ENCODE measurements at regions not wholly inside any gene's neighbourhood (a gene's known extent, or its start where the extent isn't known, plus 50 kb on each side); places are given as distances from the start of the nearest gene placed in this dataset.

DNA sequence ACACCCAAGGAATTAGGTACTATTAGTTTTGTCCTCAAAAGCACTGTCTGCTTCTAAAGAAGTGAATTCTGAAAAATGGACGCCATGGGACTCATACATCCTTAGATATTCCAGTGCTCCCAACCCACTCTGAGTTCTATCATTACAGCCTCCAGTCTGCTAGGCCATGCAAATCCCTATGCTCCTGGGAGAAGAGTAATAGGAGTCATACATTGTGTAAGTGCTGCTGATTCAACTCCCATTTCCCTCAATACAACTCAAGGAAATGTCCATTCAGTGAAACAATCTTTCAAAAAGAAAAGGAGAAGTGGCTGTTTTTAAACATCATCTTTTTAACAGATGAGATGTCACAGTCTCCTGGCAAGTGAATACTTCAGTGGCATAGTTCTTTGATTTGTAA is 590.2 kb upstream of the LRRC4C start:
- DNase-seq, result peak; percentile 25

DNA sequence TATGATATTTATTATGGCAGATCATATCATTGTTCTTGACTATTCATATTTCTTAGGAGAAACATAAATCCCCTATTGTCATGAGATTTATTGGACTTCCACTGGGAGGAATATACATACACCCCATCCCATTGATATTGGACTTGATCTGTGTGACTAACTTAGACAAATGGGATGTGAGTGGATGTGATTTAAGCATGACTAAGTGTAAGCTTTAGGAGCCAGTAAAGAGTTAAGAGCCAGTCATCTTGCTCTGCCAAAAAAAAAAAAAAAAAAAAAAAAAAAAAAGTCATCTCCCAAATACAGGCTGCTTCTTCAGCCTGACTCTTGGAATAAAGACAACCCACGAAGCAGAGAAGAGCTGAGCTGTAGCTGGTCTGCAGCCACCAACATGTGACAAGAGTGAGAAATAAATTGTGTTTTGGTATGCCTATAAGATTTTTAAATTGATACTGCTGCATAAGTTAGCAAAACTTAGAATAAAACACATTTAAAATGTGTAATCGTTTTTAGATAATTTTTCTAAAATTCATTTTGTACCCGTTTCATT is 595.0 kb upstream of the LRRC4C start:
- peak; percentile 50 for DNase-seq

DNA sequence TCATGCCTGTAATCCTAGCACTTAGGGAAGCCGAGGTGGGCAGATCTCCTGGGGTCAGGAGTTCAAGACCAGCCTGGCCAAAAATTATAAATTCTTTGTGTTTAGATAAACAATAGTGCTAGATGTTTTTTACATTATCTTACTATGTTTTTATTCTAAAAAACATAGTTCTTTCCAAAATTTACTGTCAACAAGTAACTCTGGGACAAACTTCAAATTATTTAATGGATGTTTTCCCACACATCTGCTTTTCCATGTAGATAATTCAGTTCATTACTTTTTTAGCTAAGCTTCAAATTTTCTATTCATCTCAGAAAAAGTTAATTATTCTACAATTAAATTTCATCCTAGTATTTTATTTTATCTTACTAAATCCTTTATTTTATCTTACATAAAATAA is 596.2 kb upstream of the LRRC4C start:
- DNase-seq, result no peak

DNA sequence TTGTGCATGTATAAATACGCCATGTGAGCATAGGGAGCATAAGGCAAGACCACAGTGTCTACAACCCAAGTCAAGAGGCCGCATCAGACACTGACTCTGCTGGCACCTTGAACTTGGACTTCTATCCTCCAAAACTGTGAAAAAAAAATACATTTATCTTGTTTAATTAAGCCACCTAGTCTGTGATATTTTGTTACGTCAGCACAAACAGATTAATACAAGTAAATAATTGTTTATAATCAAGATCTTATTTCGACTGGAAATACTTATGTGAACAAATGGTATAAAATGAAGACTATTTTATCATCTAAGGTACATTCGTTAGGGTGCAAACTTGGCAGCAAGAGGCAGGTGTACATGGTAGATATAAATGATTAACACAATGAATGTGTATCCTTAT is 599.3 kb upstream of the LRRC4C start:
- no peak for DNase-seq

DNA sequence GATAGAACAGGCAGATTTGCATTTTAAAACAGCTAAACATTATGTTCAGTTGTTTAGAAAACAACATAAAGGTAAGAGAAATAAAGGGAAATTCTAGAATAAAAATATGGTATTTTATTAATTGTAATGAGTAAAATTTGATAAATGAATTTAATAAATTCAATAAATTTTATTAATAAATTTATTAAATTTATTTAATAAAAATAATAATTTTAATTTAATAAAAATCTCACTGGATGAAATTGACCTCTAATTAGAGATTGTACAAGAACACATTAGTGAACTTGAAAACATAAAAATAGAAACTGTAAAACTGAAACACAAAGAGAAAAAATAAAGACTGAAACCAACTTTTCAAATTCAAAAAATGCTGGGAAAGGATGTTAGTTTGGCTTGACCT is 605.7 kb upstream of the LRRC4C start:
- DNase-seq, result no peak

DNA sequence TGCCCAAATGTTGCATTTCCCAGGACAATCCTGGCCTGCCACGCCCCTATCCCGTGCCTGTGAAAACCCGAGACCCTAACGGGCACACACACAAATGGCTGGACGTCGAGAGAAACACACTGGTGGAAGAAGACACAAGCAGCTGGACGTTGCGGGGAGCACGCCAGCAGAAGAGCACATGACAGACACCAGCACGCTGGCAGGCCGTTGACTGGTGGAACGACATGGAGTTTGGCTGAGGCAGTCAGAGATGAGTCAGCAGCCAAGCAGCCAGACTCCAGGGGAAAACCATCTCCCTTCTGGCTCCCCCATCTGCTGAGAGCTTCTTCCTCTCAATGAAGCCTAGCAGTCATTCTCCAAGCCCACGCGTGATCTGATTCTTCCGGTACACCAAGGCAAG is 606.7 kb upstream of the LRRC4C start:
- peak; percentile 5 for DNase-seq

DNA sequence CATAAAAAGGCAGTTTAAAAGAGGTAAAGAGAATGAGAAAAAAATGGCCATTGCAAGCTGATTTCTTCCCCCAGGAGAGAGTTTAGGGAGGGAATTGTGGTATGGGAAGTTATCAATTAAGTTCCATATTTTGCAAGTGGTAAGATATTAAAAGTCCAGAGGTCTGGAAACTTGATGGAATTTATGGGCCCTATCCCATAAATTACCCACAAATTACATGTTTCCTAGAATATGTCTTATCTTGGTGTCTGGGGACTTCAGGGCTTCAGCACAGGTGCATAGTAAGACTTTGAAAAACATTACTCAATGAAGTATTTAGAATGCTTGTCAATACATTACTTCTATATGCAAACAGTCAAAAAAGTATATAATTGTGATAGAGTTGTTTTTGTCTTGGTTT is 614.9 kb upstream of the LRRC4C start:
- DNase-seq, result no peak

DNA sequence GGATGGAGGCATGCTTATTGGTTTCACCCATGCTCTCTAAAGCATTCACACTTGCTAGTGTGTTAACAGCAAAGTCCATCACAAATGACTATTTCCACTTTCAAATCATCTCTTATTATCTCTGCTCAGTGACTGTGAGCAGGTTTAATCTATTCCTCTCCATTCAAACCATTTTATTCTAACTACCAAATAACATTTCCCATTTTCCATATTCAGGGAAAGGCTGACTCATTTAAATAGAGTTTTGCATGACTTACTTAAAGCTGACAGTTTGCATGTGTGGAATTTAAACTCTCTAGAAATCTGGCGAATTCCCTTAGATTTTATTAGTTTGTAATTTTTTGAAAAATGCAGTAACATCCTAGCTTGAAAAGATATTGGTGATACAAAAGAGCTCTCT is 615.7 kb upstream of the LRRC4C start:
- no peak for DNase-seq

DNA sequence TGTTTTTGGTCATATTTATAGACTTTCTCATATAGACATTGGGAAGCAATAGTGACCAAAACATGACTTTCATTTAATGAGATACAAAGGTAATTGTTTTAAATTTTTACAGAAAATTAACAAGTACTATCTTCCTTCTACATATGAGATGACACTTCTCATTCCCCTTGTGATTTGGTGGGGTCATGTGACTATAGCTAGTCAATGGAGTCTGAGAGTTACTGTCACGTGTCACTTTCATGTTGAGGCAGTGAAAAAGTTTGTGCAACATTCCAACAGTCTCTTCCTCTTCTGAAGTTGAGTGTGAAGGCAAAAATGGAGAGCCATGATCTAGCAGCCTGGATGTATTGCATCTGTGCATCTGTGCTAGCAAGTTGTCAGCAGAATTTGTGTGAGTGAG is 618.3 kb upstream of the LRRC4C start:
- DNase-seq, result no peak

DNA sequence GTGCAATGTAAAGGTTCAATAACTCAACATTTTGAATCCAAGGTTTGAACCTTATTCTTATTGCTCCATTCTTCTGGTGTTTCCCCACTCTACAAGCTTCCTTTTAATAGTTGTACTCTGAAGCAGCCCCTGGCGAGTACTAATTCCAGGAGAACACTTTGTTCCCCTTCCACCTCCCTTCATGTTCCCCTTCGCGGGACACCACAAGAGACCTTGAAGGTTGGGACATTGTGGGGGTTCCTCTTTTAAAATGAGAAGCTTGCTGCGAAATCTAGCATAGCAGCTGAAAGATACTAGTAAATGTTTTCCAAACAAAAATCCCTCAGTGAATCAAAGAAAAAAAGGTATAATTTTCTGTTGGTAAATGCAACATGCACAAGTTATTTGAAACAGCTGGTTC is 626.3 kb upstream of the LRRC4C start:
- no peak for DNase-seq

DNA sequence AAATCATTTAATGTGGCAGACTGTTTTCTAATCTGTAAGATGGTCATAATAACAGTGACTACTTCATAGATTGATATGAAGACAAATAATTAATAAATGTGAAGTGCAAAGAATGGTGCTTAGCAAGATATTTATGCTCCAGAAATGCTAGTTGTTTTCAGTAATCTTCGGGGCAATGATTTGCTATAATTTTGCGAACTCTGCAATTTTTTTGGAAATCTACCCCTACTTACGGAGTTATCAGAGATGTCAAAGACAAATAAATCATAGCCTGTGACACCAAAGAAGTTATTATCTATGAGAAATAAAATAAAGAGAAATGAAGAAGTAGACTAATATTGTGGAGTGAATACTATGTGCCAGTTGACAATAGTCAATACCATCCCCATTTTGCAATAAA is 634.1 kb upstream of the LRRC4C start:
- DNase-seq, result no peak

DNA sequence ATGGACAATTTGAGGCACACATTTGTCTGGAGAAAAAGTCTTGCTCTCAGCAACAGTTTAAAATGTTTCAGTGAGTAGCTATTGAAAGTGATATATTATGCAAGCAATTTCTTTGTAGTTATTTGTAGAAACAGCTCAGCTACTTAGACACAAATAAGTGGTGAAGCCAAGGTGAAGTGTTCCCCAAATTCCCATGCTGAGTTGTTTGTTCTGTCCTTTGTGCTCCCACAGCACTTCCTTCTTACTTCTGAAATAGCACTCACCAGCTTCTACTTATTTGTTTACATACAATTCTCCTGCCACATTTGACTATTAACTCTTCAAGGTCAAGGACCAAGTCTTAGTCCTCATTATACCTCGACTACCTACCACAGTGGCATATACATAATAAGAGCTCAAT is 638.6 kb upstream of the LRRC4C start:
- no peak for DNase-seq

DNA sequence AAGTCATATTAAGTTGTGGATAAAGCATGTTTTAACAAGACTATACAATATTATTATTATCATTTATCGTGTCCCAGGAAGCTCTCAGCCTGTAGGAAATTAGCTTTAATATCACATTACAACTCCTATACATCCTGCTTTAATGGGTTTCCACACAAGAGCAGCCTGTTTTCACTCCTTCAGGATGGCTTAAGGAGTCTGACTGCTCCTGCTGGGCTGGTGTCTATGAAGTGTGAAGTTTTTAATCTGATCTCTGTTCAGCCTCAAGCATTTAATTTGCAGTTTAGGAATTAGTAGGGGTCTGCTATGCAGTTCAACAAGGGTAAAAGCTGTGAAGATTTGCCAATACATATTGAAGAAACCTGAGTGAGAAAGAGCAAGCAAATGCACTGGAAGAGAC is 653.4 kb upstream of the LRRC4C start:
- DNase-seq, result no peak

DNA sequence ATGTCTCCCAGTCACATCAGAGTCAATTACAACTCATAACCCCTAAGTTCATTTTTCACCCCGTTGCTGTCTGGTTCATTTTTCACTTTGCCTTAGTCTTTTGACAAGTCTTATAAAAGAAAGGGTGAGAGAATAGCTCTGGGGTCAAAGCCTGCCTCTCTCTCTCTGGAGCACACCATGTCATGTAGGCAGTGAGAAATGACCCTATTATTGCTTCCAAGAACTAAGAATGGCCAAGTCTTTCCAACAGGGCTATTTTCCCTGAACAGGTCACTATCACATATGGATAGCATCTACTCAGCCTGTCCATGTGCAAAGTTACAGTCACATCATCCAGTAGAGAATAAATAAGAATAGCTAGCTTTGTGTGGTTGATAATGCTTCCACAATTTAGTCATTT is 655.5 kb upstream of the LRRC4C start:
- no peak for DNase-seq

DNA sequence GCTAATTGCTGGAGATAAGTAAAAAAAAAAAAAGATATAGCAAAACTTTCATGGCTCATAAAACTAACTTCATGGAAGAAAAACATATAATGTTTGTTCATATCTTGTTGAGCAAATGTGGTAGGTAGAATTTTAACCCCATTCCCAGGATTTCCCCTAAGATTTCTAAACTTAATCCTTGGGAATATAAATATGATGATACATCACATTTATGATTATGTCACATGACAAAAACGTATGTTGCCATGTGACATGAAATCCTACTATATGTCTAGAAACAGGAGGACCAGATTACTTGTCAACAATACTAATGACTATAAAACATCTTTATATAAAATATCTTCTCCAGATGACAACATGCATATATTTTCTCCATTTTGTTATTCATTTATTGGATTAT is 679.0 kb upstream of the LRRC4C start:
- no peak for DNase-seq

DNA sequence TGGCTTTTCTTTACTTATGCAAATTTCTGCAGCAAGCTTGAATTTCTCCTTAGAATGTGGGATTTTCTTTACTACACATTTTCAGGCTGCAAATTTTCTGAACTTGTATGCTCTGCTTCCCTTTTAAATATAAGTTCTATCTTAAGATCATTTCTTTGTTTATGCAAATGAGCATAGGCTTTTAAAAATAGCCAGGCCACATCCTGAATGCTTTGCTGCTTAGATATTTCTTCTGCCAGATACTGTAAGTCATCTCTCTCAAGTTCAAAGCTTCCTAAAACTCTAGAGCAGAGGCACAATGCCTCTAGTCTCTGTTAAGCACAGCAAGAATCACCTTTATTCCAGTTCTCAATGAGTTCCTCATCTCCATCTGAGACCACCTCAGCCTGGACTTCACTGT is 685.9 kb upstream of the LRRC4C start:
- DNase-seq, result no peak

DNA sequence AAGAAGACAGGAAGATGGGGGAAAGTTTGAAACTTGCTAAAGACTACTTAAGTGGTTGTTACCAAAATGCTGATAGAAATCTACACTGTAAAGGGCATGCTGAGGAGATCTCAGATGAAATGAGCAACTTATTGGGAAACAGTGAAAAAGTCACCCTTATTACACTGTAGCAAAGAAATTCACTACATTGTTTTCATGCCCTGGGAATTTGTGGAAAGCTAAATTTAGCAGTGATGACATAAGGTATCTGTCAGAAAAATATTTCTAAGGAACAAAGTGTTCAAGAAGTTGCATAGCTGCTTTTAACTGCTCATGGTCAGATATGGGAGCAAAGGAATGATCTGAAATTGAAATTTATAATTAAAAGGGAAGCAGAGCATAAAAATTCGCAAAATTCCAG is 702.4 kb upstream of the LRRC4C start:
- DNase-seq, result peak; percentile 72

DNA sequence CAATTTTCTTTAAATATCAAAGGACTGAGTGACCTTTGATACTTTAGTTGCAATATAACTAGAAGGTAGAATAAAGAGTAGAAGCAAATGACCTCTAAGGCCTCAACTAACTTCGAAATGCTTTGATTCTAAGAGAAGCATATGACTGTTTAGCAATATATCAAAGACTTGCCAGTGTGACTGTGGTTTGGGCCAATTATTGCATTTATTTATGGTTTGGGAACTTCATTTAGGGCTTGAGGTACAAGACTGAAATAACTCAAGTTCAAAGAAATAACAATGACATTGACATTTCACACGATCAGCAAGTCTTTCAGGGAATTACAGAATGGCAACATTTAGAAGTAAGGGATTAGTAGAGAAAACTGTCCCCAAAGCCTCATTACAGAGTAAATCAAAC is 709.7 kb upstream of the LRRC4C start:
- no peak for DNase-seq

DNA sequence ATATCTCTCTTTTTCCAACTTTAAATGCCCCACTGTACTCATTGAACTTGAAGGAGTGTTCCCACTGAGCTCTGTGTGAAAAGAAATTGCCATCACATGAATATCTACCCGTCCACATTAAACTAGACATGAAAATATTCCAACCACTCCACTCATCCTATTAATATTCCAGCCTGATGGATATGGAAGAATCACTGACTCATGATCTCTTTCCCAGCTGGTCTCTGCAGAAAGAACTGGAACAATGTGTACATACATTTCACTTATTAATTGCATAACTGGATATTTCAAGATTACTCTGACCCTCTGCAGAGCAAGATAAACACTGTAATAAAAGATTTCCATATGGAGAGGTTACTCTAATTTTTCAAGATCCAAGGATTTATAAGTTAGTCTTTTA is 711.1 kb upstream of the LRRC4C start:
- DNase-seq, result peak; percentile 83

DNA sequence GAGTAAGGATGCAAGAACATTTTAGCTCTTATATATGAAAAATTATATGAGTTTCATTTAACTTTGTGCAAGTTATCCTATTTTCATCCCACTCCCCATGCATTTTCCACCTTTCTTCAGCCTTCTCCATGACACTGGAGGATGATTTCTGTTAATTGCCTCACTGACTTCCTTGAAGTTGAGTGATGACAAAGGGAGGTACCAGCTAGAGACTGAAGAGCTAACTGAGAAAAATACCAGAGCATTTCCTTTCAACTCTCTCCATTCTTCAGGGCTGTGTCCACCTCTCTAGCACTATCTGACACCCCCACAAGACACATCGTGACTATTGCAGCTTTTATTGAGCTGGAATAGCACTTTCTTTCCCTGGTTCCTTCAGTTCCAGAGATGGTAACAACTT is 711.6 kb upstream of the LRRC4C start:
- peak; percentile 40 for DNase-seq

DNA sequence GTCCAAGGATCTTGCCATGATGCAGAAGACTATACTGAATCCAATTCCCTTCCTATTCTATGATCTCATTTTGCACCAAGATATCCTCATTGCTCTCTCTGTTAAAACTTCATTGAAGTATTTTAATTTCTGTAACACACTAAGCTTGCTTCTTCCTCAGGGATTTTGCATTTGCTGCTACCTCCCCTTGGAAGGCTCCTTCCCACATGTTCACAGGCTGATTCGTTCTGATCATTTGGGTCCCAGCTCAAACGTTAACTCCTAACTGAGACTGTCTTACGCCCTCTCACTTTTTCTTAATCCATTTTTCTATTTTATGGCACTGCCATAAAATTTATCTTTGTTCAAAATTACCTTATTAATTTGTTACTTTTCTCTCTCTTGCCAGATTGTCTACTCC is 713.0 kb upstream of the LRRC4C start:
- DNase-seq, result no peak

DNA sequence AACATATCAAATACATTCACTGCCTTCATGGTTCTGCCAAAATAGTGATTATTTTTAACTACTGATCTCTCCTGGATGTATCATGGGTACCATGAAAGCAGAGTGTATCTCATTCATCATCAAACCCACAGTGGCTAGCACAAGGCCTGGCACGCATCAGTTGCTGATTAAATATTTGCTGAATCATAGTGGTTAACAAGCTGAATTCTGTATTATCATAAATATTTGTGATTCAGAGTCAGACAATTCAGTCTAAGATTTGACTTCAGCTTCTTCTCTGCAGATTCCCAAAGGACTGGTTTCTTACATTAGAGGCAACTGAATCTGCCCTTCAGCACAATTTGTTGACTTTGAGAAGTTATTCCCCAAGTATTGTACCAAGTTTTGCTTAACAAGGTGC is 715.8 kb upstream of the LRRC4C start:
- DNase-seq, result peak; percentile 91

DNA sequence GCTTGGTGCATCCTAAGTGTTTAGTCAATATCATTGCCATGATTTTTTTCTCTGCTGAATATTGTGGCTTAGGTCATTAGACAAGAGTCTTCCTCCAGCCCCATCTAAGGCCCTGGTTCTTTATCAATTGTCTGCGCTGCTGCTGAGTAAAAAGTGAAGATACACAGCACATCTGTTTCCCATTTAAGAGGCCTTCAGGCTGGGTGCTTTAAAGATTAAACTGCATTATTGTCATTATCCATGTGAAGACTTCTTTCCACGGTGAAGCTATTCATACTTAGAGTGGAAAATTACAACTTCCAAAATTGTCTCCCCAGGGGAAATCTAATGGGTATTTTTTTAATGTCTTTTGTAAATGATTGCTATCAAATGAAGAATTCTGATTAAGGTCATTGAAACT is 719.8 kb upstream of the LRRC4C start:
- peak; percentile 48 for DNase-seq

DNA sequence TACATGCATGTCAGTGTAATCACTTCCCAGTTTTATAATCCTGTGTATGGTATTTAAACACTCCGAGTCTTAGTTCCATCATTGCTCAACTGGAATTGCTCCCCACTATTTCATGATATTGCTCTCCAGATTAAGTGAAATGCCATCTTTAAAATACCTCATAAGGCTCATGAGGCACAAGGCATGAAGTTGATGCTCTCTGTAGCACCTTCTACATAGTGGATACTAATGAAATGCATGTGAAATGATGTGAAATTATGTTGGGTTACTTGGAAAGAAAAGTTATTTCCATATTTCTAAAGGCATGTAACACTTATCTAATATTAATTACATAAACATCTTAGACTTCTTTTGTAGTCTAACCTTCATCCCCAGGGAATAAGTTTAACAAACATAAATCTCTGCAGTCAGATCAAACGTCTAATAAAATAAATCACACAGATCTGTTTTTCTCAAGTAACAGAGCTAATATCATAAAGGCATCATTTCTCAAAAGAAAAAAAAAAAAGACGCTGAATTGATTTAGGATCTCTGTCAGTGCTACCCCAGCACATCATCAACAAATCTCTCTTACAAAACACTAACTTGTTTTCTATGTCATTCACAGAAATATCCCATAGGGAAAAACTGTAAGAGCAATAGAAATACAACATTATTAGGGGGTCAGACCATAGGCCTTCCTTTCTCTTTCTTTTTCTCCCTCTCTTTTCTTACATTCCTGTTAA is 736.0 kb upstream of the LRRC4C start:
- no peak for DNase-seq

DNA sequence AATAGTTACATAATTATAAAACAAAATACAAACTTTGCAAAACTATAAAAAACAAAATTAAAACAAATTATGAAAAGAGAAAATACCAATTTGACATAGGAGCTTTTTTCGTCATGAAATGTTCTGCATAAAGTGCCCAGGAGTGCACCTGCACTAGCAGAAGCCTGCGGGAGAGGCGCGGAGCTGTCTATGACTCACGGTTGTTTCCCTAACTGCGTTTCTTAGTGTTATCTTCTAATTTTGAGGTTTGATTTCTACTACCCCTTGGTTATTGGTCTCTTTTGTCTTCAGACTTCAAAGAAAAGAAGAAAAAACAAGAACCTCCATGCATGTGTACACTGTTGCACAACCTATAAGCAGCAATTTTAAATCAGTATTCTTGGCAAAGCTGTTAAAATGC is 740.9 kb upstream of the LRRC4C start:
- DNase-seq, result no peak

Measured in fibroblast of skin of abdomen (primary cell).